ENCODE measurements at regions not wholly inside any gene's neighbourhood (a gene's known extent, or its start where the extent isn't known, plus 50 kb on each side); places are given as distances from the start of the nearest gene placed in this dataset.

DNA sequence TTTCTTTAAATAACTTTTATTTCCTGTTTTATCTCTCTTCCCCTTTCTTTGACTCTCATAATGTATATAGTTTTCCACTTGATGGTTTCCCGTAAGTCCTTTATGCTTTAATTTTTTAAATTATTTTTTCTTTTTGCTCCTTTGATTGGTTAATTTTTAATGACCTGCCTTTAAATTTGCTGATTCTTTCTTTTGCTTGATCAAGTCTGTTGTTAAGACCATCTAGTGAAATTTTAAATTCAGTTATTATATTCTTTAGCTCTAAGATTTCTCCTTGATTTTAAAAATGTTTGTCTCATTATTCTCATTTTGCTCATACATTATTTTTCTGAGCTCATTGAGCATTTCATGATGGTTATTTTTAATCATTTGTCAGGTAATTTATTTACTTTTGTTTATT is 718.6 kb downstream of the METTL15 start (continued):
- TF ChIP-seq TCF7L2 (IDR thresholded peaks at IDR 0.05; ENCODE audit: borderline replicate concordance, extremely low read depth, insufficient read depth, insufficient read length) (no peak), JUND (IDR thresholded peaks at IDR 0.05) (no peak), CEBPB (IDR thresholded peaks at IDR 0.05; ENCODE audit: low read depth) (no peak), SRF (IDR thresholded peaks at IDR 0.05; ENCODE audit: low read depth) (no peak), YY1 (IDR thresholded peaks at IDR 0.05; ENCODE audit: extremely low read depth, insufficient replicate concordance, low read depth, low read length) (no peak), FOSL1 (IDR thresholded peaks at IDR 0.05; ENCODE audit: low read depth) (no peak), EZH2phosphoT487 (IDR thresholded peaks at IDR 0.05; ENCODE audit: borderline replicate concordance) (no peak)

DNA sequence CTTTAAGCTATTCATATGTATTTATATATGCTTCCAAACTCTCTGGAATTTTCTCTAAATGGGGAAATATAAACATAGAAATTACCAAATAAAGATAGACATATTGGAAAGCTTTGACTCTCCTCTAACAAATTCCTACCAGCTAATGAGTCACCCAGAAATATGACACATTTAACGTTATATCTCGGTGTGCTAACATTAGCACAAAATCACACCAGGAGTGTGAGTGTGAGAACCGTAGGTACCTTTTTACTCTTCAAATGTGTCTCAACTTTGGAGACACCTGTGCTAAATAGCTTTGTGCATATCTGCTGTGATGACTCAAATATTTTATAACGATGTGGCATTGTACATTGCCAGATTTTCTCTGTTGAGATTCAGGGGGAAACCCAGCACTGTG is 714.4 kb downstream of the METTL15 start:
- ChIA-PET POLR2A (no interaction called here), RAD21 (ENCODE audit: low non-redundant PET in 1 of 2, low total read pairs in 2 of 2, uncharacterized antibody in 2 of 2, unreplicated experiment in 2 of 2) (no interaction called here), CTCF (no interaction called here)
- no peak overlapping the region for H3K9ac ChIP-seq (ENCODE audit: low read length)
- H3K4me2 ChIP-seq (ENCODE audit: low read length), result no peak overlapping the region
- no peak for TF ChIP-seq RAD21 (IDR thresholded peaks at IDR 0.05; ENCODE audit: low read depth)
- no peak for TF ChIP-seq EGR1 (IDR thresholded peaks at IDR 0.05; ENCODE audit: low read depth)
- no peak for TF ChIP-seq POLR2A (IDR thresholded peaks at IDR 0.05; ENCODE audit: borderline replicate concordance, extremely low read depth, insufficient read depth, insufficient read length)
- TF ChIP-seq ELF1 (IDR thresholded peaks at IDR 0.05; ENCODE audit: borderline replicate concordance, low read depth), result no peak
- TF ChIP-seq YY1 (IDR thresholded peaks at IDR 0.05; ENCODE audit: extremely low read depth, insufficient replicate concordance, low read depth, low read length), result no peak
- TF ChIP-seq EZH2 (IDR thresholded peaks at IDR 0.05), result no peak
- TF ChIP-seq POLR2AphosphoS5 (IDR thresholded peaks at IDR 0.05; ENCODE audit: low read depth, low read length), result no peak
- no peak for TF ChIP-seq CBX3 (IDR thresholded peaks at IDR 0.05; ENCODE audit: low read depth)
- no peak for TF ChIP-seq ZNF274 (IDR thresholded peaks at IDR 0.05; ENCODE audit: low read depth, low read length)
- no peak for TF ChIP-seq SIN3A (IDR thresholded peaks at IDR 0.05; ENCODE audit: low read depth)
- no peak overlapping the region for H3K4me3 ChIP-seq (replicated peaks in 1 of 2; ENCODE audit: low read depth in 1 of 2, low read length in 2 of 2)
- DNase-seq (ENCODE audit: low read depth, low spot score), result no peak
- H2AFZ ChIP-seq (ENCODE audit: low read depth, low read length, poor library complexity, severe bottlenecking), result no peak overlapping the region
- no peaks in the 10 kb centered on the region for H3K9me3 ChIP-seq (ENCODE audit: control insufficient read depth in 1 of 2, insufficient read depth in 1 of 2, low read depth in 1 of 2, low read length in 2 of 2)
- no peaks in the 10 kb centered on the region for H3K4me1 ChIP-seq (ENCODE audit: control insufficient read depth in 1 of 2, insufficient read depth in 2 of 2, low read length in 2 of 2)
- H3K27me3 ChIP-seq (ENCODE audit: insufficient read depth, low read length), result no peaks in the 10 kb centered on the region
- H3K36me3 ChIP-seq (ENCODE audit: control insufficient read depth in 1 of 2, insufficient read depth in 2 of 2, low read length in 2 of 2), result no peaks in the 10 kb centered on the region
- H3K79me2 ChIP-seq (ENCODE audit: insufficient read depth, low read length), result no peaks in the 10 kb centered on the region
- no peak overlapping the region for H3K27ac ChIP-seq (ENCODE audit: low read depth, low read length)
- no TSS peak for BruUV-seq (replicated peaks)
- H4K20me1 ChIP-seq (ENCODE audit: insufficient read depth), result no peaks in the 10 kb centered on the region
- intact Hi-C loops (cut with micrococcal nuclease), result no loop called here
- no peaks in the 10 kb centered on the region for H3K9me2 ChIP-seq (ENCODE audit: insufficient read depth)
- no peak for ATAC-seq
